Adrenal gland (tissue), 9 donors: ENCODE measurements at regions not wholly inside any gene's neighbourhood (a gene's known extent, or its start where the extent isn't known, plus 50 kb on each side); places are given as distances from the start of the nearest gene placed in this dataset.

Source experiments
- DNase-seq, 7 donors: peaks; one replicate each; pipeline ENCODE4 v3.0.0-alpha.2; 2019 to 2020
- H3K27ac ChIP-seq, 5 donors: fragments of 200-600 bp; sonication (generic) in 4 of 5; 1 replicate in 3 of 5; 2 replicates in 2 of 5; pipeline versions ENCODE4 v1.5.1 to v1.8.0; 2016 to 2020; ENCODE audit warnings: mild to moderate bottlenecking in 1 of 5
- H3K27me3 ChIP-seq: fragments of 200-600 bp; 2 replicates; pipeline ENCODE4 v1.8.0; 2021
- H3K36me3 ChIP-seq, 2 donors: fragments of 200-600 bp; replicated peaks in 1 of 2; 1 replicate in 1 of 2; 2 replicates in 1 of 2; pipeline versions ENCODE4 v1.5.1 to v1.8.0; 2018 to 2022
- H3K4me1 ChIP-seq, 2 donors: fragments of 200-600 bp; replicated peaks in 1 of 2; 1 replicate in 1 of 2; 2 replicates in 1 of 2; pipeline versions ENCODE4 v1.5.1 to v1.8.0; 2018 to 2021
- H3K4me3 ChIP-seq, 4 donors: fragments of 200-600 bp; sonication (generic) in 3 of 4; one replicate each; pipeline ENCODE4 v1.5.1; 2016 to 2018
- H3K9me3 ChIP-seq, 3 donors: fragments of 200-600 bp; sonication (generic) in 1 of 3; replicated peaks in 1 of 3; 1 replicate in 2 of 3; 2 replicates in 1 of 3; pipeline versions ENCODE4 v1.5.1 to v1.8.0; 2016 to 2021
- POLR2A ChIP-seq, 2 donors: fragments of 450-650 bp; IDR thresholded peaks; one replicate each; pipeline ENCODE4 v1.6.1; 2017; ENCODE audit warnings: antibody characterized with exemption in 2 of 2, mild to moderate bottlenecking in 2 of 2, moderate library complexity in 1 of 2
- WGBS, 4 donors: extraction: QIAGEN DNeasy Blood & Tissue Kit in 2 of 4; methylation state at CpG; one replicate each; pipeline versions ENCODE4 v1.1.5 to v1.1.7; 2013 to 2017; 5-methylcytosine and 5-hydroxymethylcytosine counted together
- intact Hi-C, 2 donors: fragments of 100-400 bp; cut with DNase I; formaldehyde crosslinking; loops; one replicate each; pipeline versions ENCODE4 v1.14.1 to v1.15.0; 2022 to 2023
- TF ChIP-seq, protein P1 (sequence below), 6 experiments: fragments of 450-650 bp in 4 of 6; fragments of 200-600 bp in 2 of 6; sonication (generic) in 1 of 6; IDR thresholded peaks; 1 replicate in 5 of 6; 2 replicates in 1 of 6; pipeline versions ENCODE4 v1.5.1 to v1.8.0; 2016 to 2021; ENCODE audit warnings: antibody characterized with exemption in 6 of 6, mild to moderate bottlenecking in 2 of 6, moderate library complexity in 1 of 6
- donor health status: healthy with polysubstance abuse.
- donor health status: Bipolar disorder and iron deficiency.
- donor health status: DM: yes; HTN: yes; CAD: no.
- donor health status: DM: no; HTN: no; CAD: no.
- donor health status: DM: no; HTN: no; CAD: no.

- Histone ChIP-seq H3K27ac (no peak overlapping the region), H3K4me1 (no peaks in the 10 kb centered on the region), H3K27me3 (no peaks in the 10 kb centered on the region), H3K4me3 (no peak overlapping the region), H3K9me3 (no peaks in the 10 kb centered on the region), H3K36me3 (no peaks in the 10 kb centered on the region)
- intact Hi-C loops: no loop called here
- DNase-seq: no peak
- TF ChIP-seq, protein P1, sequence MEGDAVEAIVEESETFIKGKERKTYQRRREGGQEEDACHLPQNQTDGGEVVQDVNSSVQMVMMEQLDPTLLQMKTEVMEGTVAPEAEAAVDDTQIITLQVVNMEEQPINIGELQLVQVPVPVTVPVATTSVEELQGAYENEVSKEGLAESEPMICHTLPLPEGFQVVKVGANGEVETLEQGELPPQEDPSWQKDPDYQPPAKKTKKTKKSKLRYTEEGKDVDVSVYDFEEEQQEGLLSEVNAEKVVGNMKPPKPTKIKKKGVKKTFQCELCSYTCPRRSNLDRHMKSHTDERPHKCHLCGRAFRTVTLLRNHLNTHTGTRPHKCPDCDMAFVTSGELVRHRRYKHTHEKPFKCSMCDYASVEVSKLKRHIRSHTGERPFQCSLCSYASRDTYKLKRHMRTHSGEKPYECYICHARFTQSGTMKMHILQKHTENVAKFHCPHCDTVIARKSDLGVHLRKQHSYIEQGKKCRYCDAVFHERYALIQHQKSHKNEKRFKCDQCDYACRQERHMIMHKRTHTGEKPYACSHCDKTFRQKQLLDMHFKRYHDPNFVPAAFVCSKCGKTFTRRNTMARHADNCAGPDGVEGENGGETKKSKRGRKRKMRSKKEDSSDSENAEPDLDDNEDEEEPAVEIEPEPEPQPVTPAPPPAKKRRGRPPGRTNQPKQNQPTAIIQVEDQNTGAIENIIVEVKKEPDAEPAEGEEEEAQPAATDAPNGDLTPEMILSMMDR (IDR thresholded peaks at IDR 0.05): no peak
- TF ChIP-seq POLR2A (IDR thresholded peaks at IDR 0.05): no peak
Measured at GRCh38 chr2:123036300-123036699, 988.8 kb upstream of the CNTNAP5 start.

GRCh38 chr2:123040506-123040905, 984.6 kb upstream of the CNTNAP5 start:
- no peak overlapping the region for H3K4me3 ChIP-seq
- H3K27ac ChIP-seq: no peak overlapping the region
- intact Hi-C loops: no loop called here
- no peaks in the 10 kb centered on the region for H3K9me3 ChIP-seq
- H3K27me3 ChIP-seq: no peaks in the 10 kb centered on the region
- 61 to 84% (median 71%) methylated on average over 1 of the region's 1 CpG for WGBS, 4 donors
- no peaks in the 10 kb centered on the region for H3K4me1 ChIP-seq
- DNase-seq: no peak
- no peaks in the 10 kb centered on the region for H3K36me3 ChIP-seq
- TF ChIP-seq, protein P1 (IDR thresholded peaks at IDR 0.05): no peak
- TF ChIP-seq POLR2A (IDR thresholded peaks at IDR 0.05): no peak

GRCh38 chr2:123043458-123043857, 981.6 kb upstream of the CNTNAP5 start:
- no peak for TF ChIP-seq POLR2A (IDR thresholded peaks at IDR 0.05)
- TF ChIP-seq, protein P1 (IDR thresholded peaks at IDR 0.05): no peak
- intact Hi-C loops: no loop called here
- no peak for DNase-seq
- Histone ChIP-seq H3K27me3 (no peaks in the 10 kb centered on the region), H3K4me1 (no peaks in the 10 kb centered on the region), H3K36me3 (no peaks in the 10 kb centered on the region), H3K9me3 (no peaks in the 10 kb centered on the region), H3K27ac (no peak overlapping the region), H3K4me3 (no peak overlapping the region)
- 89 to 100% (median 92%) methylated on average over 1 of the region's 1 CpG for WGBS, 4 donors

- no peaks in the 10 kb centered on the region for H3K9me3 ChIP-seq
- no peaks in the 10 kb centered on the region for H3K27me3 ChIP-seq
- no peak overlapping the region for H3K4me3 ChIP-seq
- H3K4me1 ChIP-seq: no peaks in the 10 kb centered on the region
- WGBS, 4 donors: 44 to 52% (median 47%) methylated on average over 3 of the region's 3 CpGs
- DNase-seq: no peak
- no peak overlapping the region for H3K27ac ChIP-seq
- TF ChIP-seq, protein P1 (IDR thresholded peaks at IDR 0.05): no peak
- TF ChIP-seq POLR2A (IDR thresholded peaks at IDR 0.05): no peak
- no peaks in the 10 kb centered on the region for H3K36me3 ChIP-seq
- intact Hi-C loops: no loop called here
Measured at GRCh38 chr2:123045713-123046112, 979.4 kb upstream of the CNTNAP5 start.
